ENCODE measurements at regions not wholly inside any gene's neighbourhood (a gene's known extent, or its start where the extent isn't known, plus 50 kb on each side); places are given as distances from the start of the nearest gene placed in this dataset.
"Not testable (repeated sequence)": the region's sequence is repeated elsewhere in the genome, so short reads cannot be mapped to it uniquely, and the experiment has no call there.

GRCh38 chrX:122545778-122546177 lies 638.3 kb upstream of the GRIA3 start:
- DNase-seq (ENCODE audit: low read depth in 2 of 2), result no peak

GRCh38 chrX:122546269-122546668 lies 637.8 kb upstream of the GRIA3 start:
- no peak for DNase-seq (ENCODE audit: low read depth in 2 of 2)

- no peak for DNase-seq (ENCODE audit: low read depth in 2 of 2)
These were observed 631.7 kb upstream of the GRIA3 start for GRCh38 chrX:122552286-122552800.

- no peak for DNase-seq (ENCODE audit: low read depth in 2 of 2)
These were observed 628.2 kb upstream of the GRIA3 start for GRCh38 chrX:122555925-122556324.

- no peak for DNase-seq (ENCODE audit: low read depth in 2 of 2)
These were observed 618.1 kb upstream of the GRIA3 start for GRCh38 chrX:122565952-122566351.

- DNase-seq (ENCODE audit: low read depth in 2 of 2), result no peak
These were observed 617.7 kb upstream of the GRIA3 start for GRCh38 chrX:122566401-122566800.

- no peak for DNase-seq (ENCODE audit: low read depth in 2 of 2)
These were observed 616.2 kb upstream of the GRIA3 start for GRCh38 chrX:122567911-122568310.

- DNase-seq (ENCODE audit: low read depth in 2 of 2), result no peak
These were observed 611.6 kb upstream of the GRIA3 start for GRCh38 chrX:122572461-122572860.

- DNase-seq (ENCODE audit: low read depth in 2 of 2), result no peak
These were observed 605.0 kb upstream of the GRIA3 start for GRCh38 chrX:122579036-122579435.

- DNase-seq (ENCODE audit: low read depth in 2 of 2), result no peak
These were observed 604.6 kb upstream of the GRIA3 start for GRCh38 chrX:122579526-122579925.

GRCh38 chrX:122582280-122582974 lies 601.7 kb upstream of the GRIA3 start:
- no peak for DNase-seq (ENCODE audit: low read depth in 2 of 2)

GRCh38 chrX:122582975-122583305 lies 601.1 kb upstream of the GRIA3 start:
- no peak for DNase-seq (ENCODE audit: low read depth in 2 of 2)

GRCh38 chrX:122583551-122583950 lies 600.5 kb upstream of the GRIA3 start:
- DNase-seq (ENCODE audit: low read depth in 2 of 2), result no peak

GRCh38 chrX:122584981-122585380 lies 599.1 kb upstream of the GRIA3 start:
- no peak for DNase-seq (ENCODE audit: low read depth in 2 of 2)

GRCh38 chrX:122586831-122587230 lies 597.2 kb upstream of the GRIA3 start:
- DNase-seq (ENCODE audit: low read depth in 2 of 2), result no peak

GRCh38 chrX:122591546-122591945 lies 592.5 kb upstream of the GRIA3 start:
- no peak for DNase-seq (ENCODE audit: low read depth in 2 of 2)

- no peak for DNase-seq (ENCODE audit: low read depth in 2 of 2)
These were observed 587.1 kb upstream of the GRIA3 start for GRCh38 chrX:122596998-122597397.

- no peak for DNase-seq (ENCODE audit: low read depth in 2 of 2)
These were observed 561.3 kb upstream of the GRIA3 start for GRCh38 chrX:122622795-122623194.

- no peak for DNase-seq (ENCODE audit: low read depth in 2 of 2)
These were observed 558.8 kb upstream of the GRIA3 start for GRCh38 chrX:122625239-122625638.

- DNase-seq (ENCODE audit: low read depth in 2 of 2), result no peak
These were observed 558.3 kb upstream of the GRIA3 start for GRCh38 chrX:122625821-122626220.

GRCh38 chrX:122626871-122627270 lies 557.2 kb upstream of the GRIA3 start:
- DNase-seq (ENCODE audit: low read depth in 2 of 2), result no peak

- DNase-seq (ENCODE audit: low read depth in 2 of 2), result no peak
These were observed 542.9 kb upstream of the GRIA3 start for GRCh38 chrX:122641136-122641535.

GRCh38 chrX:122641826-122642225 lies 542.3 kb upstream of the GRIA3 start:
- no peak for DNase-seq (ENCODE audit: low read depth in 2 of 2)

GRCh38 chrX:122655256-122655655 lies 528.8 kb upstream of the GRIA3 start:
- DNase-seq (ENCODE audit: low read depth in 2 of 2), result not testable (repeated sequence)
